ENCODE measurements at regions not wholly inside any gene's neighbourhood (a gene's known extent, or its start where the extent isn't known, plus 50 kb on each side); places are given as distances from the start of the nearest gene placed in this dataset.

DNA sequence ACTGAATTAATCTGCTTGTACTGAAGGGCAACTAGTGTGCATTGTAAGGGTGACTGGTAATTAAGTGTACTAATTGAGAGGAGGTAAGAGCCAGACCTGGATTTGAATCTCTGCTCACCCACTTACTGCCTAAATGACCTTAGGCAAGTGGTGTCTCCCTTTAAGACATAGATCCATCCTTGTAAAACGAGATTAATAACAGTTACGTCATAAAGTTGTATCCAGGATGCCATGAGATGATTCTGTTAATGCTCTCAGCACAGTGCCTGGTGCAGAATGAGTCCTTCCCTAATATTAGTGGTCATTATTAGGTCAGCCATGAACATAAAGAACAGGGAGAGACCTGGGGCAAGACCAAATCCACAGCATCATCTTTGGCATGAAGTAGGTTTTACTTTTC, 470.1 kb downstream of the MAFB start:
- Mint-ChIP-seq H3K4me3 (no peak overlapping the region), H3K4me1 (no peaks in the 10 kb centered on the region), H3K9me3 (peaks cover 0 to 3% (median 0%) of the 10 kb centered on the region in 7 donors), H3K27ac (no peak overlapping the region), H3K27me3 (ENCODE audit: low read depth in 3 of 3) (peaks cover 6 to 17% (median 14%) of the 10 kb centered on the region in 3 donors), H3K36me3 (no peaks in the 10 kb centered on the region)
- no peaks in the 10 kb centered on the region for H3K9me3 ChIP-seq (replicated peaks in 1 of 2; ENCODE audit: control insufficient read depth in 1 of 2, insufficient read depth in 1 of 2, low read length in 2 of 2)
- H3K36me3 ChIP-seq (replicated peaks in 1 of 2; ENCODE audit: control insufficient read depth in 1 of 2, insufficient read depth in 2 of 2, low read length in 2 of 2): no peaks in the 10 kb centered on the region
- H3K27ac ChIP-seq (ENCODE audit: low read depth in 1 of 2, low read length in 2 of 2): no peak overlapping the region
- TF ChIP-seq, protein P1, sequence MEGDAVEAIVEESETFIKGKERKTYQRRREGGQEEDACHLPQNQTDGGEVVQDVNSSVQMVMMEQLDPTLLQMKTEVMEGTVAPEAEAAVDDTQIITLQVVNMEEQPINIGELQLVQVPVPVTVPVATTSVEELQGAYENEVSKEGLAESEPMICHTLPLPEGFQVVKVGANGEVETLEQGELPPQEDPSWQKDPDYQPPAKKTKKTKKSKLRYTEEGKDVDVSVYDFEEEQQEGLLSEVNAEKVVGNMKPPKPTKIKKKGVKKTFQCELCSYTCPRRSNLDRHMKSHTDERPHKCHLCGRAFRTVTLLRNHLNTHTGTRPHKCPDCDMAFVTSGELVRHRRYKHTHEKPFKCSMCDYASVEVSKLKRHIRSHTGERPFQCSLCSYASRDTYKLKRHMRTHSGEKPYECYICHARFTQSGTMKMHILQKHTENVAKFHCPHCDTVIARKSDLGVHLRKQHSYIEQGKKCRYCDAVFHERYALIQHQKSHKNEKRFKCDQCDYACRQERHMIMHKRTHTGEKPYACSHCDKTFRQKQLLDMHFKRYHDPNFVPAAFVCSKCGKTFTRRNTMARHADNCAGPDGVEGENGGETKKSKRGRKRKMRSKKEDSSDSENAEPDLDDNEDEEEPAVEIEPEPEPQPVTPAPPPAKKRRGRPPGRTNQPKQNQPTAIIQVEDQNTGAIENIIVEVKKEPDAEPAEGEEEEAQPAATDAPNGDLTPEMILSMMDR (IDR thresholded peaks at IDR 0.05): no peak
- H3K79me2 ChIP-seq (ENCODE audit: insufficient read depth, low read length): no peaks in the 10 kb centered on the region
- H4K20me1 ChIP-seq (ENCODE audit: insufficient read depth, low read length): no peaks in the 10 kb centered on the region
- H3K4me1 ChIP-seq (ENCODE audit: control insufficient read depth in 1 of 2, insufficient read depth in 2 of 2, low read length in 2 of 2): no peaks in the 10 kb centered on the region
- no peak overlapping the region for H3K9ac ChIP-seq (ENCODE audit: insufficient read depth, low read length, poor library complexity, severe bottlenecking)
- H3K4me2 ChIP-seq (replicated peaks; ENCODE audit: extremely low read depth, low read length, poor library complexity, severe bottlenecking): no peak overlapping the region
- peaks cover 0 to 9% of the 10 kb centered on the region in 2 donors for H3K27me3 ChIP-seq (ENCODE audit: control insufficient read depth in 2 of 2, insufficient read depth in 2 of 2, low read length in 2 of 2)
- WGBS (ENCODE audit: insufficient coverage): no CpG with 5 or more reads among the region's 2 CpGs
- H2AFZ ChIP-seq (ENCODE audit: insufficient read depth, low read depth, low read length, poor library complexity, severe bottlenecking): no peak overlapping the region
- no peak overlapping the region for H3K4me3 ChIP-seq (replicated peaks in 1 of 3; ENCODE audit: low read depth in 2 of 3, low read length in 3 of 3)
- intact Hi-C loops (cut with micrococcal nuclease): no loop called here
- no peak for DNase-seq

DNA sequence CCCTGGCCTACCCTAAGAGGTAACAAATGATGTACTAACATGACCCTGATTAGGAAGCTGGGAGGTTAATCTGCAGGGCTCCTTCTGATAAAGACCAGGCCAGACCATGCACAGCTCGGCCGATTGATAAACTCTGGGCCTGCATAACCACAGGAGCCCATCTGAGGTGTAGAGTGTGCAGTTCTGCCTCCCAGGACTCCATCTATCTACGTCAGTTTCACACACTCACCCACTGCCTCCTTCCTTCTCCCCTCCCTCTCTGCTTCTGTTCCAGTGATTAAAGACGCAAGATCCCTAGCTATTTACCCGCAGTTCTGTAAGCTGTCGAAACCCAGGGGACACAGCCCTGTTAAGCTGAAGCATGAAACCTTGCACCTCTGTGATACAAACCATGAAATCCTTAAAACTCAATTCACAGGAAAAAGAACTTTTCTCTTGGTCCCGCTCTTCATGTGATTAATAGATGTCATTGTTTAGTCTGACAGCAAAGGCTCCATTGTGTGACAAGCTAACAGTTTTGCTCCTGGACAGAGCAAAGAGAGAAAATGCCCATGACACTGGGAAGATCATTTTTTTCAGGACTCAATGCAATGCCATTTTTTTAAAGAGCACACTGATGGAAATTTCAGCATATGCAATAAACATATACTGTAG, 470.6 kb downstream of the MAFB start:
- H3K79me2 ChIP-seq (ENCODE audit: insufficient read depth, low read length): no peaks in the 10 kb centered on the region
- no peak overlapping the region for H2AFZ ChIP-seq (ENCODE audit: insufficient read depth, low read depth, low read length, poor library complexity, severe bottlenecking)
- no peaks in the 10 kb centered on the region for H4K20me1 ChIP-seq (ENCODE audit: insufficient read depth, low read length)
- H3K27ac ChIP-seq (ENCODE audit: low read depth in 1 of 2, low read length in 2 of 2): no peak overlapping the region
- peaks cover 0 to 3% (median 0%) of the 10 kb centered on the region in 7 donors for H3K9me3 Mint-ChIP-seq
- H3K4me1 Mint-ChIP-seq: no peaks in the 10 kb centered on the region
- no peak overlapping the region for H3K4me2 ChIP-seq (replicated peaks; ENCODE audit: extremely low read depth, low read length, poor library complexity, severe bottlenecking)
- H3K4me3 ChIP-seq (replicated peaks in 1 of 3; ENCODE audit: low read depth in 2 of 3, low read length in 3 of 3): no peak overlapping the region
- no peaks in the 10 kb centered on the region for H3K9me3 ChIP-seq (replicated peaks in 1 of 2; ENCODE audit: control insufficient read depth in 1 of 2, insufficient read depth in 1 of 2, low read length in 2 of 2)
- peaks cover 0 to 9% of the 10 kb centered on the region in 2 donors for H3K27me3 ChIP-seq (ENCODE audit: control insufficient read depth in 2 of 2, insufficient read depth in 2 of 2, low read length in 2 of 2)
- peak overlapping the region in 1 of 7 donors; percentile 88 for H3K27ac Mint-ChIP-seq
- TF ChIP-seq, protein P1 (IDR thresholded peaks at IDR 0.05): no peak
- 100% methylated on average over 1 of the region's 7 CpGs for WGBS (ENCODE audit: insufficient coverage)
- intact Hi-C loops (cut with micrococcal nuclease): no loop called here
- no peaks in the 10 kb centered on the region for H3K4me1 ChIP-seq (ENCODE audit: control insufficient read depth in 1 of 2, insufficient read depth in 2 of 2, low read length in 2 of 2)
- no peak for DNase-seq
- no peak overlapping the region for H3K9ac ChIP-seq (ENCODE audit: insufficient read depth, low read length, poor library complexity, severe bottlenecking)
- H3K27me3 Mint-ChIP-seq (ENCODE audit: low read depth in 3 of 3): peaks cover 6 to 20% (median 14%) of the 10 kb centered on the region in 3 donors
- no peak overlapping the region for H3K4me3 Mint-ChIP-seq
- H3K36me3 ChIP-seq (replicated peaks in 1 of 2; ENCODE audit: control insufficient read depth in 1 of 2, insufficient read depth in 2 of 2, low read length in 2 of 2): no peaks in the 10 kb centered on the region
- H3K36me3 Mint-ChIP-seq: no peaks in the 10 kb centered on the region
